GM12874 (cell line): ENCODE measurements at regions not wholly inside any gene's neighbourhood (a gene's known extent, or its start where the extent isn't known, plus 50 kb on each side); places are given as distances from the start of the nearest gene placed in this dataset.

Source experiments
- TF ChIP-seq, protein P1 (sequence below): IDR thresholded peaks from 2 replicates; pipeline ENCODE4 v1.5.1; 2011; ENCODE audit warnings: low read depth, mild to moderate bottlenecking, control low read depth, low read length, moderate library complexity; ENCODE audit not compliant: insufficient read depth

DNA sequence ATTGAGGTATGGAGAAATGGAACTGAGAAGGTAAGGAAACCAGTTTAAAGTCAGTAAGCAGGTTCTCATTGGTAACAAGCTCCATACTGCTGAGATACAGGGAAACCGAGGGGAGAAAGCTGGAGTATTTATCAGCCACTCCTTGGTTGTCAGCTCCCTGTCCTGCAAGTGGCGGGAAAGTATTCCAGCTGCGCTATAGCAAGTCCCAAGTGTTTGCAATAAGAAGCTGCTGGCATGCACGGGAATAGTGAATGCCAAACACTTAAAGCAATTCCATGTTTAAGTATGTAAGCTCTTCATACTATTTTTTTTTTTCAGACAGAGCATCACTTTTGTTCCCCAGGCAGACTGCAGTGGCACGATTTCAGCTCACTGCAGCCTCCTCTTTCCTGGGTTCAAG lies 1601.1 kb downstream of the SUCLG1 start:
- TF ChIP-seq, protein P1, sequence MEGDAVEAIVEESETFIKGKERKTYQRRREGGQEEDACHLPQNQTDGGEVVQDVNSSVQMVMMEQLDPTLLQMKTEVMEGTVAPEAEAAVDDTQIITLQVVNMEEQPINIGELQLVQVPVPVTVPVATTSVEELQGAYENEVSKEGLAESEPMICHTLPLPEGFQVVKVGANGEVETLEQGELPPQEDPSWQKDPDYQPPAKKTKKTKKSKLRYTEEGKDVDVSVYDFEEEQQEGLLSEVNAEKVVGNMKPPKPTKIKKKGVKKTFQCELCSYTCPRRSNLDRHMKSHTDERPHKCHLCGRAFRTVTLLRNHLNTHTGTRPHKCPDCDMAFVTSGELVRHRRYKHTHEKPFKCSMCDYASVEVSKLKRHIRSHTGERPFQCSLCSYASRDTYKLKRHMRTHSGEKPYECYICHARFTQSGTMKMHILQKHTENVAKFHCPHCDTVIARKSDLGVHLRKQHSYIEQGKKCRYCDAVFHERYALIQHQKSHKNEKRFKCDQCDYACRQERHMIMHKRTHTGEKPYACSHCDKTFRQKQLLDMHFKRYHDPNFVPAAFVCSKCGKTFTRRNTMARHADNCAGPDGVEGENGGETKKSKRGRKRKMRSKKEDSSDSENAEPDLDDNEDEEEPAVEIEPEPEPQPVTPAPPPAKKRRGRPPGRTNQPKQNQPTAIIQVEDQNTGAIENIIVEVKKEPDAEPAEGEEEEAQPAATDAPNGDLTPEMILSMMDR = no peak

DNA sequence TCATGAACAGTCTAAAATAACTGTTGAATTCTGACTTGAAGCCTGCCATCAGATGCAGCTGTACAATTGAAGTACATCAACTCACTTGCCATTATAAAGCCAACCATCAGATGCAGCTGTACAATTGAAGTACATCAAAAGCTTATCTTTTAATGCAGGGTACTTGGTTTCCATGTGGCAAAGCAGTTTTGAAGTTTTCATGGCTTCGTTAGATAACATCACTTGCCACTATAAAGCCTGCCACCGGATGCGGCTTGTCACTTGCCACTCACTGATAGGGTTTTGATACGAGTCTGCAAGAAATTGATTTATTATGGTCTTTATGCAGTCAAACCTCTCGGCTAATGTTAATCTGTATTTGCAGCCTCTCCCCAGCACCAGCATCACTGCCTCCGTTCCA lies 1605.8 kb downstream of the SUCLG1 start:
- TF ChIP-seq, protein P1 = no peak

DNA sequence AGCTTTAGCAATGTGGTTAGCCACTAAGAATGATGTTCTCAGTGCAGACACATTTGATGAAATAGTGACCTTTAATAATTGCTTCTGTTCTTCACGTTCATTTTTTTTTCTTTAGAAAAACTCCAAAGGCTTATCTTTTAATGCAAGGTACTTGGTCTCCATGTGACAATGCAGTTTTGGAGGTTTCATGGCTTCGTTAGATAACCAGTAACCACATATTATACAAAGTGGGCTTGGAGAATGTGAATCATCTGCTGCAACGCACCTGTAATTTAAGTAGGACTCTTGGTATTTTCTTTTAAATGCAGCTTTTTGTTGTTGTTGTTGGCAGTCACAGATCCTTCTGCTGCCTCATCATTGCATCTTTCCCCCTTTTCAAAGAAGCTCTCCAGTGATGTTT lies 1606.3 kb downstream of the SUCLG1 start:
- TF ChIP-seq, protein P1 = no peak

DNA sequence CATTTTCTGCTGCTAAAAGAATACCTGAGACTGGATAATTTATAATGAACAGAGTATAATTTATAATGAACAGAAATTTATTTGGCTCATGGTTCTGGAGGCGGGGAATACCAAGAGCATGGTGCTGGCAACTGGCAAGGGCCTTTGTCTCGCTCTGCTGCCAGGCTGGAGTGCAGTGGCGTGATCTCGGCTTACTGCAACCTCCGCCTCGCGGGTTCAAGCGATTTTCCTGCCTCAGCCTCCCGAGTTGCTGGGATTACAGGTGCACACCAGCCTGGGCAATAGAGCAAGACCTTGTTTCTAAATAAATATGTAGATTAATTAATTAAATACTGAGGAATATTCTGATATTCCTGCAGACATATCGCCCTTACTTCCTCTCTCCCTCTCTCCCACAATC lies 1610.8 kb downstream of the SUCLG1 start:
- TF ChIP-seq, protein P1 = no peak

DNA sequence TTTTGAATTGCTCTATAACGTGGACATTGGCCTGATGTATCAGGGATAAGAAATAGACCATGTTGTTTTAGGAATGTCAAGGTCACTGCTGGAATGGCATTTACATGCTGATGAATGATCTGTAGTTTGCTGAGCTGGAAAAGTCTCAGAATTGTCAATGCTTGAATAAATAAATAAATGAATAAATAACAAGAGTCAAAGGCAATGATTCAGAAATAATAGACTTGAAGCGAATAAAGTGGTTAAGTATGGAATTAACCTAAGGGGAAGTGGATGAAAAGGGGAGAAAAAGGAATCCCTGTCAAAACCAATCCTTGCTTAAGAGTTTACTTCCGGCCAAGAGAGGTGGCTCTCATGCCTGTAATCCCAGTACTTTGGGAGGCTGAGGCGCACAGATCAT lies 1620.0 kb downstream of the SUCLG1 start:
- TF ChIP-seq, protein P1 = no peak

DNA sequence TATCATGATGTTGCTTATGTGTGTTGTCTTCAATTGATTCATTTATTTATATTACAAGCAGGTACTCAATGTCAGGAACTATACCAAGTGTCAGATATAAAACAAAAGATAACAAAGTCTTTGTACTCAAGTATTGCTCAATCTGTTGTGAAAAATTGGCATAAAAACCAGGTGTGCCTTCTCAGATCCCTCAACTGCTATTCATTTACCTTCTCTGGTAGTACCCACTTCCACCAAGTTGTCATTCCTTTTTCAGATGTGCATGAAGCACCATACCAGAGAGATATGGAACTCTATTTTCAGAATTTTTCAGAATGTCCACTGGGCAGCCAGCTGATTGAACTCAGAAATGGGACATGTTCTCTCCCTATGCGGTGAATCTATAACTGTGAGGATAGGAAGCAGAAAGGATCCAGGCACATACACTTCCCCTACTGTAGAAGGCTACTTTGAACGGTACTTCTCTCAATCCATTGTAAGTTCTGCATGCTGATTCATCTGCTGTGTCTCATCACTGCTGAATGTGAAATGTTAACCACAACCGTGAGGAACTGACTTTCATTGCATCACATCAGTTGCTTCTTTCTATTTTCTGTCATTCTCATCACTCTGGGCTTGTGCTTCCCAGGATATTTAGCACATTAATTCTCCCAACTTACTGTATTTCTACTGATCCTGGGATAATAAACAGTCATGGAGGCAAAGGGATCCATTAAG lies 1621.3 kb downstream of the SUCLG1 start:
- TF ChIP-seq, protein P1 = no peak

DNA sequence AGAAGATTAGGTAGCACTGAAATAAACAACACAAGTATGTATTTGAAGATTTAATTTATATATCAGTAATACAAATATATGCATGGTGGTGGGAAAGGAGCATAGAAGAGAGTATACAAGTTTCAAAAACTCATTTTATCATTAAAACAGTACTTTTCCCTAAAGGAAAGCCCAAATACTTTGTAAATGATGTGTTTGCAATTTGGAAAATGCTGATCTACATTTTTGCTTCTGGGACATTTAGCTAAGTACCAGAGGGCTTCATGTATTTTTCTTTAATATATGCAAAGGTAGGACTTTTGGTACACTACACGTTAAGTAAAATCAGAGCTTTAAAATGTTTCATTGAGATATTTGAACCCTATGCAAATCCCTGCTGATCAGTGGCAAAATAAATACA lies 1624.2 kb downstream of the SUCLG1 start:
- TF ChIP-seq, protein P1 = no peak
